GM18861 (cell line): ENCODE measurements at regions not wholly inside any gene's neighbourhood (a gene's known extent, or its start where the extent isn't known, plus 50 kb on each side); places are given as distances from the start of the nearest gene placed in this dataset.
"Not testable (repeated sequence)": the region's sequence is repeated elsewhere in the genome, so short reads cannot be mapped to it uniquely, and the experiment has no call there.

ENCODE experiments used
- ATAC-seq: cut with Tn5 transposase; IDR thresholded peaks from one replicate; pipeline ENCODE4 v1.9.1; 2021; ENCODE audit not compliant: unreplicated experiment

GRCh38 chrX:149420566-149420965, 84.5 kb downstream of the IDS start:
- not testable (repeated sequence) for ATAC-seq

- no peak for ATAC-seq
Observed at GRCh38 chrX:149398027-149398426, 107.1 kb downstream of the IDS start.

- ATAC-seq, result no peak
Observed at GRCh38 chrX:149392921-149393320, 112.2 kb downstream of the IDS start.

GRCh38 chrX:149383852-149384251, 121.3 kb downstream of the IDS start:
- no peak for ATAC-seq

- ATAC-seq, result no peak
Observed at GRCh38 chrX:149374751-149375150, 130.4 kb downstream of the IDS start.

- ATAC-seq, result no peak
Observed at GRCh38 chrX:149372866-149373265, 132.2 kb downstream of the IDS start.

GRCh38 chrX:149371986-149372385, 133.1 kb downstream of the IDS start:
- ATAC-seq, result no peak

GRCh38 chrX:149370097-149370496, 135.0 kb downstream of the IDS start:
- ATAC-seq, result no peak

GRCh38 chrX:149365552-149365951, 139.6 kb downstream of the IDS start:
- ATAC-seq, result no peak

- no peak for ATAC-seq
Observed at GRCh38 chrX:149365061-149365460, 140.0 kb downstream of the IDS start.

- ATAC-seq, result no peak
Observed at GRCh38 chrX:149363965-149364364, 141.1 kb downstream of the IDS start.

GRCh38 chrX:149346306-149346705, 158.8 kb downstream of the IDS start:
- no peak for ATAC-seq

- ATAC-seq, result no peak
Observed at GRCh38 chrX:149322316-149322715, 182.8 kb downstream of the IDS start.

GRCh38 chrX:149313871-149314371, 191.2 kb downstream of the IDS start:
- no peak for ATAC-seq

GRCh38 chrX:149312988-149313387, 192.1 kb downstream of the IDS start:
- no peak for ATAC-seq

- no peak for ATAC-seq
Observed at GRCh38 chrX:149312097-149312496, 193.0 kb downstream of the IDS start.

GRCh38 chrX:149302705-149303104, 202.4 kb downstream of the IDS start:
- no peak for ATAC-seq

GRCh38 chrX:149298111-149298510, 207.0 kb downstream of the IDS start:
- no peak for ATAC-seq

GRCh38 chrX:149296092-149296491, 209.0 kb downstream of the IDS start:
- no peak for ATAC-seq

- ATAC-seq, result peak; percentile 85
Observed at GRCh38 chrX:149286940-149287349, 218.2 kb downstream of the IDS start.

GRCh38 chrX:149284616-149285015, 220.5 kb downstream of the IDS start:
- ATAC-seq, result no peak

- no peak for ATAC-seq
Observed at GRCh38 chrX:149283853-149284252, 221.3 kb downstream of the IDS start.

GRCh38 chrX:149282909-149283308, 222.2 kb downstream of the IDS start:
- ATAC-seq, result no peak

- ATAC-seq, result no peak
Observed at GRCh38 chrX:149280011-149280410, 225.1 kb downstream of the IDS start.
